ENCODE measurements at regions not wholly inside any gene's neighbourhood (a gene's known extent, or its start where the extent isn't known, plus 50 kb on each side); places are given as distances from the start of the nearest gene placed in this dataset.

GRCh38 chr10:109359316-109359715 lies 564.0 kb downstream of the XPNPEP1 start:
- TF ChIP-seq, protein P1, sequence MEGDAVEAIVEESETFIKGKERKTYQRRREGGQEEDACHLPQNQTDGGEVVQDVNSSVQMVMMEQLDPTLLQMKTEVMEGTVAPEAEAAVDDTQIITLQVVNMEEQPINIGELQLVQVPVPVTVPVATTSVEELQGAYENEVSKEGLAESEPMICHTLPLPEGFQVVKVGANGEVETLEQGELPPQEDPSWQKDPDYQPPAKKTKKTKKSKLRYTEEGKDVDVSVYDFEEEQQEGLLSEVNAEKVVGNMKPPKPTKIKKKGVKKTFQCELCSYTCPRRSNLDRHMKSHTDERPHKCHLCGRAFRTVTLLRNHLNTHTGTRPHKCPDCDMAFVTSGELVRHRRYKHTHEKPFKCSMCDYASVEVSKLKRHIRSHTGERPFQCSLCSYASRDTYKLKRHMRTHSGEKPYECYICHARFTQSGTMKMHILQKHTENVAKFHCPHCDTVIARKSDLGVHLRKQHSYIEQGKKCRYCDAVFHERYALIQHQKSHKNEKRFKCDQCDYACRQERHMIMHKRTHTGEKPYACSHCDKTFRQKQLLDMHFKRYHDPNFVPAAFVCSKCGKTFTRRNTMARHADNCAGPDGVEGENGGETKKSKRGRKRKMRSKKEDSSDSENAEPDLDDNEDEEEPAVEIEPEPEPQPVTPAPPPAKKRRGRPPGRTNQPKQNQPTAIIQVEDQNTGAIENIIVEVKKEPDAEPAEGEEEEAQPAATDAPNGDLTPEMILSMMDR (IDR thresholded peaks at IDR 0.05), result no peak

DNA sequence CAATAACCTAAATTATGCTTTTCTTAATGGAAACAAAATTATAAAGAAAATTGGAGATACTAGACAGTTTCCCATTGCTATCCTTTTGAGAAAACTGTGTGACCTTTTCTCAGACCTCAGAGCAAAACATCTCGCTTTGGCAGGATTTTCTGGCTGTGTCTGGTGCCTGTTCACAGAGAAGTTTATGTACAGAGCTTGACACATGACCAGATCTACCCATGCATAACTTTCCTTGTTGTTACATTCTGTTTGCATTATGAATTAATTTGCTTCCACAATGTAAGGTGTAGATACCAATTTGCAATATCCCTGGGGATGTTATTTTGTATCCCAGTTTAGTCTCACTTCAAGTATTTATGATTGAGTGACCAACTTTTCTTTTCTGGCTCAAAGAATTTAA lies 565.0 kb downstream of the XPNPEP1 start:
- TF ChIP-seq, protein P1 (IDR thresholded peaks at IDR 0.05), result no peak

DNA sequence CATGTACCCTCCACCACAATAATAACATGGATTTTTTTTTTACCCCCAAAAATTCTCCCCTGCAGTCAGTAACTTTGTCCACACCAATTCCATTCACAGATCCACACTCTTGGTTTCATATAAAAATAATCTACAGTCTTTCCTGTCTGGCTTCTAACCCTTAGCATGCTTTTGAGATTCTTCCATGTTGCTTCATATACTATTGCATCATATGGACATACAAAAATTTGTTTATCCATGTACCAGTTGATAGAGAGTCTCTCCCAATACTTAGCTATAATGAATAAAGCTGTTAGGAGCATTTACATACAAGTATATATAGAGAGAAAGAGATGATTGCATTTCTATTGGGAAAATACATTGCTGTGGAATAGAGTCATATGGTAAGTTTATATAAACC lies 575.0 kb downstream of the XPNPEP1 start:
- TF ChIP-seq, protein P1 (IDR thresholded peaks at IDR 0.05), result no peak

GRCh38 chr10:109343293-109343692 lies 580.0 kb downstream of the XPNPEP1 start:
- TF ChIP-seq, protein P1 (IDR thresholded peaks at IDR 0.05), result no peak

DNA sequence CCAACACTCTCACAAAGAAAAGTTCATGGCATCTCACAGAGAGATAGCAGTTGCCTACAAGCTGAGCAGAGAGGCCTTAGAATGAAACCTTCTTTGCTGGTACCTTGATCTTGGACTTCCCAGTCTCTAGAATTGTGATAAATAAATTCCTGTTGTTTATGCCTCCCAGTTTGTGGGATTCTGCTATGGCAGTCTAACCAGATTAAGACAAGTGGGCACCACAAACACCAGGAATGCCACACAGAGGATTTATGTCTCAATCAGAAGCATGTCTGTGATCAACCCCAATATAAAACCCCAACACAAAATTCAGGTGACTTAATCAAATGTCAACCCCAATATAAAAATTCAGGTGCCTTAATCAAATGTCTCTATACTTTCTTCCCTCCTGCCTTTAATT lies 581.3 kb downstream of the XPNPEP1 start:
- TF ChIP-seq, protein P1 (IDR thresholded peaks at IDR 0.05), result no peak

GRCh38 chr10:109328001-109328400 lies 595.3 kb downstream of the XPNPEP1 start:
- TF ChIP-seq, protein P1 (IDR thresholded peaks at IDR 0.05), result no peak

DNA sequence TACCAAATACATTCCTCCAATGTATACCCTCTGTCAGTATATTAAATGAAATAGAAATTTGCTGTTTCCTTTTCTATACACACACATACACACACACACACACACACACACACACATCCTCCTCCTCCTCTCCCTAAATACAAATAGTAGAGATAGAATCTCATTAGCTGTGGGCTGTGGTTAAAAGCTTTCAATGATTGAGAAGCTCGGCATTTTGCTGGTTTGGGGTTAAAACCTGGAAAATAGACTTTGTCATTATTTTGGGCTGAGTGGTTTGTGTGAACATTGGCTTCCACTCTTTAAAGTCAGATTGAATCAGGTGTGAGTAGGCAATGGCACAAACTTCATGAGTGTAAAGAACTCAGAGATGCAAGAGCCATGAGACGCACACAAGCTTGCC lies 596.0 kb downstream of the XPNPEP1 start:
- TF ChIP-seq, protein P1 (IDR thresholded peaks at IDR 0.05), result no peak

DNA sequence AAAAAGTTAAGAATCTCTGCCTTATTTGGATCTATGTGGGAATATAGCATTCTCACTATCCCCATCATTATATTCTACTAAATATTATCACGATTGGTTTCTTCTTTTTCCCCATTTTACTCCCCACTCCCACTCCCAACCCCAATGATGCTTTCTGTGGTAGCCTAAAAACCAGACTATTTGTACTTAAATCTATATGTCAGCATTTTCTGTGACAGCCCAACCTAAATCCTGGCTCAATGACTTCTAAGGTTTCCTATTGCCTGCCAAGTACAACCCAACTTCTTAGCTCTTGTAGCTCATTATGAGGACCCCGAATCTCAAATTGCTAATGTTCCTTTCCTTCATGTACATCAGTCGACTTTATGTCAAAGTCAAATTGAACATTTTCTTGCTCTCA lies 598.6 kb downstream of the XPNPEP1 start:
- TF ChIP-seq, protein P1 (IDR thresholded peaks at IDR 0.05), result no peak
